Neural cell (in vitro differentiated cells): ENCODE measurements at regions not wholly inside any gene's neighbourhood (a gene's known extent, or its start where the extent isn't known, plus 50 kb on each side); places are given as distances from the start of the nearest gene placed in this dataset.

Experiments
- H2AFZ ChIP-seq: fragments of 200-600, 300-800 bp; sonication (generic), shearing (Covaris generic); 2 replicates; pipeline ENCODE4 v1.6.0; 2014; ENCODE audit warnings: low read depth, mild to moderate bottlenecking, antibody characterized with exemption, low read length, moderate library complexity
- H3F3A ChIP-seq: fragments of 200-600 bp; shearing (Covaris generic); 2 replicates; pipeline ENCODE4 v1.6.1; 2016; ENCODE audit warnings: mild to moderate bottlenecking, moderate library complexity, mixed read lengths, antibody characterized with exemption, low read length; ENCODE audit not compliant: insufficient read depth, poor library complexity, severe bottlenecking
- H3K27ac ChIP-seq: fragments of 200-600, 300-800 bp; sonication (generic), shearing (Covaris generic); 2 replicates; pipeline ENCODE4 v1.5.1; 2014; ENCODE audit warnings: mild to moderate bottlenecking, low read length, moderate library complexity
- H3K27me3 ChIP-seq: fragments of 300-800, 200-600 bp; sonication (generic), shearing (Covaris generic); 2 replicates; pipeline ENCODE4 v1.6.0; 2014; ENCODE audit warnings: mild to moderate bottlenecking, low read depth, low read length, moderate library complexity; ENCODE audit not compliant: insufficient read depth
- H3K36me3 ChIP-seq: fragments of 300-800, 200-600 bp; sonication (generic), shearing (Covaris generic); 2 replicates; pipeline ENCODE4 v1.5.1; 2014; ENCODE audit warnings: mild to moderate bottlenecking, antibody characterized with exemption, low read length, moderate library complexity; ENCODE audit not compliant: insufficient read depth
- H3K4me2 ChIP-seq: fragments of 300-800, 200-600 bp; sonication (generic), shearing (Covaris generic); 2 replicates; pipeline ENCODE4 v1.6.0; 2014; ENCODE audit warnings: mild to moderate bottlenecking, low read length
- H3K4me3 ChIP-seq: fragments of 300-800, 200-600 bp; sonication (generic), shearing (Covaris generic); 2 replicates; pipeline ENCODE4 v1.5.1; 2014; ENCODE audit warnings: mild to moderate bottlenecking, low read length, moderate library complexity
- H3K79me2 ChIP-seq: fragments of 200-600 bp; shearing (Covaris generic); replicated peaks from 2 replicates; pipeline ENCODE4 v1.6.0; 2014; ENCODE audit warnings: mild to moderate bottlenecking, low read length, moderate library complexity; ENCODE audit not compliant: insufficient read depth
- H3K9ac ChIP-seq: fragments of 300-800, 200-600 bp; sonication (generic), shearing (Covaris generic); 2 replicates; pipeline ENCODE4 v1.6.1; 2016; ENCODE audit warnings: mild to moderate bottlenecking, low read length, mixed read lengths
- H3K9me2 ChIP-seq: fragments of 200-600 bp; shearing (Covaris generic); 2 replicates; pipeline ENCODE4 v1.6.1; 2016; ENCODE audit warnings: mild to moderate bottlenecking, low read length, mixed read lengths; ENCODE audit not compliant: insufficient read depth
- H3K9me3 ChIP-seq: fragments of 200-600, 300-800 bp; sonication (generic), shearing (Covaris generic); 2 replicates; pipeline ENCODE4 v1.6.1; 2016; ENCODE audit warnings: mild to moderate bottlenecking, mixed run types, low read length, moderate library complexity, mixed read lengths
- H4K20me1 ChIP-seq: fragments of 200-600 bp; shearing (Covaris generic); 2 replicates; pipeline ENCODE4 v1.6.1; 2016; ENCODE audit warnings: mild to moderate bottlenecking, mixed run types; ENCODE audit not compliant: insufficient read depth
- CTCF ChIP-seq: fragments of 450-650 bp; IDR thresholded peaks from 2 replicates; pipeline ENCODE4 v1.5.1; 2014; ENCODE audit warnings: antibody characterized with exemption, mild to moderate bottlenecking, moderate library complexity; ENCODE audit not compliant: poor library complexity, severe bottlenecking
- EP300 ChIP-seq: fragments of 450-650 bp; conservative IDR thresholded peaks from 2 replicates; pipeline ENCODE4 v1.6.1; 2014; ENCODE audit warnings: antibody characterized with exemption, mild to moderate bottlenecking, moderate library complexity; ENCODE audit not compliant: poor library complexity, severe bottlenecking
- EZH2 ChIP-seq: fragments of 200-600, 300-800 bp; shearing (Covaris generic), sonication (generic); IDR thresholded peaks from 2 replicates; pipeline ENCODE4 v1.6.1; 2014; ENCODE audit warnings: antibody characterized with exemption, low read length, borderline replicate concordance, mild to moderate bottlenecking; ENCODE audit not compliant: insufficient read depth, poor library complexity, severe bottlenecking
- MXI1 ChIP-seq: fragments of 450-650 bp; conservative IDR thresholded peaks from 2 replicates; pipeline ENCODE4 v1.6.1; 2014; ENCODE audit warnings: antibody characterized with exemption, mild to moderate bottlenecking; ENCODE audit not compliant: poor library complexity, severe bottlenecking
- POLR2AphosphoS5 ChIP-seq: IDR thresholded peaks from 2 replicates; pipeline ENCODE4 v1.6.1; 2012
- RAD21 ChIP-seq: fragments of 450-650 bp; conservative IDR thresholded peaks from 2 replicates; pipeline ENCODE4 v1.6.1; 2014; ENCODE audit warnings: antibody characterized with exemption, mild to moderate bottlenecking, moderate library complexity
- SMC3 ChIP-seq: fragments of 450-650 bp; conservative IDR thresholded peaks from 2 replicates; pipeline ENCODE4 v1.6.1; 2014; ENCODE audit warnings: antibody characterized with exemption, mild to moderate bottlenecking, moderate library complexity; ENCODE audit not compliant: poor library complexity
- TAF1 ChIP-seq: IDR thresholded peaks from 2 replicates; pipeline ENCODE4 v1.6.1; 2012; ENCODE audit warnings: low read depth
- TF ChIP-seq, protein P1 (sequence below): IDR thresholded peaks from 2 replicates; pipeline ENCODE4 v1.6.1; 2012; ENCODE audit warnings: borderline replicate concordance

- Histone ChIP-seq H3K9ac (no peak overlapping the region), H4K20me1 (no peaks in the 10 kb centered on the region), H3F3A (no peaks in the 10 kb centered on the region), H3K4me2 (no peak overlapping the region), H2AFZ (no peak overlapping the region), H3K9me3 (no peaks in the 10 kb centered on the region), H3K4me3 (no peak overlapping the region), H3K36me3 (no peaks in the 10 kb centered on the region), H3K27me3 (no peaks in the 10 kb centered on the region), H3K9me2 (no peaks in the 10 kb centered on the region), H3K79me2 (no peaks in the 10 kb centered on the region), H3K27ac (no peak overlapping the region)
- TF ChIP-seq MXI1 (no peak), RAD21 (no peak), POLR2AphosphoS5 (no peak), TAF1 (no peak), EZH2 (no peak), SMC3 (no peak), EP300 (no peak), CTCF (no peak)
- TF ChIP-seq, protein P1, sequence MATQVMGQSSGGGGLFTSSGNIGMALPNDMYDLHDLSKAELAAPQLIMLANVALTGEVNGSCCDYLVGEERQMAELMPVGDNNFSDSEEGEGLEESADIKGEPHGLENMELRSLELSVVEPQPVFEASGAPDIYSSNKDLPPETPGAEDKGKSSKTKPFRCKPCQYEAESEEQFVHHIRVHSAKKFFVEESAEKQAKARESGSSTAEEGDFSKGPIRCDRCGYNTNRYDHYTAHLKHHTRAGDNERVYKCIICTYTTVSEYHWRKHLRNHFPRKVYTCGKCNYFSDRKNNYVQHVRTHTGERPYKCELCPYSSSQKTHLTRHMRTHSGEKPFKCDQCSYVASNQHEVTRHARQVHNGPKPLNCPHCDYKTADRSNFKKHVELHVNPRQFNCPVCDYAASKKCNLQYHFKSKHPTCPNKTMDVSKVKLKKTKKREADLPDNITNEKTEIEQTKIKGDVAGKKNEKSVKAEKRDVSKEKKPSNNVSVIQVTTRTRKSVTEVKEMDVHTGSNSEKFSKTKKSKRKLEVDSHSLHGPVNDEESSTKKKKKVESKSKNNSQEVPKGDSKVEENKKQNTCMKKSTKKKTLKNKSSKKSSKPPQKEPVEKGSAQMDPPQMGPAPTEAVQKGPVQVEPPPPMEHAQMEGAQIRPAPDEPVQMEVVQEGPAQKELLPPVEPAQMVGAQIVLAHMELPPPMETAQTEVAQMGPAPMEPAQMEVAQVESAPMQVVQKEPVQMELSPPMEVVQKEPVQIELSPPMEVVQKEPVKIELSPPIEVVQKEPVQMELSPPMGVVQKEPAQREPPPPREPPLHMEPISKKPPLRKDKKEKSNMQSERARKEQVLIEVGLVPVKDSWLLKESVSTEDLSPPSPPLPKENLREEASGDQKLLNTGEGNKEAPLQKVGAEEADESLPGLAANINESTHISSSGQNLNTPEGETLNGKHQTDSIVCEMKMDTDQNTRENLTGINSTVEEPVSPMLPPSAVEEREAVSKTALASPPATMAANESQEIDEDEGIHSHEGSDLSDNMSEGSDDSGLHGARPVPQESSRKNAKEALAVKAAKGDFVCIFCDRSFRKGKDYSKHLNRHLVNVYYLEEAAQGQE: no peak
Measured at GRCh38 chr10:36636285-36636839, 489.0 kb upstream of the ANKRD30A start.

DNA sequence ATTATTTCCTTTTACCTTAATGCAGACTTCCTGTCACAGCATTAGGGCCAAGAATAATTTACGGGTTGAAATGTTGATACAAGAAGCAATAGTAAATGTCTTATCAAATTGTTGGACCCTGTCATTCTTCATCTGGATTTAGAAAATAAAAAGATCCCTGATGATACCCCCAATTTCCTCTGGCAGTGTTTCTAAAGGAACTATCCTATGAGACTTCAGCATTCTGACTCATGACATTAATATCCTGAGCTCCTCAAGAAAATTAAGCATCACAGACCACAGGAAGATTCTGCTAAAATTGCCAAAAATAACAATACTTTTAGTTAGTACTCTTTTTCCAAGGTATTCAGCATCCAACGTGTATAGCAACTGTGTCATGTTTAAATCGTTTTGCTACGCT is 490.5 kb upstream of the ANKRD30A start:
- Histone ChIP-seq H3K9ac (no peak overlapping the region), H3K27ac (no peak overlapping the region), H4K20me1 (no peaks in the 10 kb centered on the region), H3K9me3 (no peaks in the 10 kb centered on the region), H3F3A (no peaks in the 10 kb centered on the region), H3K79me2 (no peaks in the 10 kb centered on the region), H3K9me2 (no peaks in the 10 kb centered on the region), H3K36me3 (no peaks in the 10 kb centered on the region), H2AFZ (no peak overlapping the region), H3K27me3 (no peaks in the 10 kb centered on the region), H3K4me3 (no peak overlapping the region), H3K4me2 (no peak overlapping the region)
- no peak for TF ChIP-seq POLR2AphosphoS5
- TF ChIP-seq RAD21: no peak
- TF ChIP-seq EZH2: no peak
- TF ChIP-seq TAF1: no peak
- no peak for TF ChIP-seq SMC3
- no peak for TF ChIP-seq CTCF
- TF ChIP-seq EP300: no peak
- TF ChIP-seq MXI1: no peak
- TF ChIP-seq, protein P1: no peak
